IMR-90 (cell line): ENCODE measurements at regions not wholly inside any gene's neighbourhood (a gene's known extent, or its start where the extent isn't known, plus 50 kb on each side); places are given as distances from the start of the nearest gene placed in this dataset.

Source experiments
- ATAC-seq: fragments of 200-7000 bp; cut with Tn5 transposase; 2 replicates; pipeline ENCODE4 v1.9.1; 2020; ENCODE audit warnings: low read depth, mild to moderate bottlenecking, moderate library complexity
- BruUV-seq: library from RNA; stranded (reverse); fragments of 400-500 nt; replicated peaks from 2 replicates; lab custom pipeline; 2021; lab: Mats Ljungman, UMichigan
- CTCF ChIA-PET: fragments of 300-600 bp; formaldehyde crosslinking; extraction: SDS; loops from one replicate; lab custom pipeline; 2021; ENCODE audit warnings: antibody characterized with exemption; lab: Yijun Ruan, JAX
- POLR2A ChIA-PET: fragments of 300-600 bp; sonication (Branson Sonifier 250); formaldehyde crosslinking; loops from one replicate; lab custom pipeline; 2022; ENCODE audit warnings: antibody characterized with exemption; ENCODE audit not compliant: unreplicated experiment; lab: Charles Lee
- DNase-seq: peaks from one replicate; pipeline ENCODE4 v3.0.0; 2013
- H2AFZ ChIP-seq: replicated peaks from 2 replicates; pipeline ENCODE3; 2013; ENCODE audit warnings: low read length, mild to moderate bottlenecking; ENCODE audit not compliant: poor library complexity
- H2AK5ac ChIP-seq: 2 replicates; pipeline ENCODE4 v1.6.1; 2013; ENCODE audit warnings: low read depth, low read length, inconsistent platforms
- H2AK9ac ChIP-seq: replicated peaks from 2 replicates; pipeline ENCODE3; 2013; ENCODE audit warnings: mild to moderate bottlenecking, low read depth, low read length, moderate library complexity; ENCODE audit not compliant: poor library complexity
- H2BK120ac ChIP-seq: 2 replicates; pipeline ENCODE4 v1.6.1; 2013; ENCODE audit warnings: low read depth, low read length, inconsistent platforms
- H2BK15ac ChIP-seq: 3 replicates; pipeline ENCODE4 v1.6.1; 2013; ENCODE audit warnings: low read depth, low read length, inconsistent platforms
- H2BK20ac ChIP-seq: 2 replicates; pipeline ENCODE4 v1.6.1; 2013; ENCODE audit warnings: low read depth, mild to moderate bottlenecking, inconsistent platforms, low read length, moderate library complexity
- H2BK5ac ChIP-seq: 2 replicates; pipeline ENCODE4 v1.6.1; 2013; ENCODE audit warnings: mild to moderate bottlenecking, low read depth, low read length, inconsistent platforms; ENCODE audit not compliant: poor library complexity, severe bottlenecking
- H3K14ac ChIP-seq: replicated peaks from 2 replicates; pipeline ENCODE4 v1.6.1; 2013; ENCODE audit warnings: low read depth, low read length, inconsistent platforms
- H3K18ac ChIP-seq: 2 replicates; pipeline ENCODE4 v1.6.1; 2013; ENCODE audit warnings: low read depth, low read length, control low read depth
- H3K23ac ChIP-seq: 2 replicates; pipeline ENCODE4 v1.6.1; 2013; ENCODE audit warnings: low read depth, low read length, inconsistent platforms
- H3K27ac ChIP-seq: 2 replicates; pipeline ENCODE4 v1.5.1; 2013; ENCODE audit warnings: mild to moderate bottlenecking, control low read depth, low read length; ENCODE audit not compliant: insufficient read depth
- H3K27me3 ChIP-seq: 2 replicates; pipeline ENCODE4 v1.6.1; 2013; ENCODE audit warnings: low read length; ENCODE audit not compliant: control insufficient read depth, insufficient read depth
- H3K36me3 ChIP-seq: 2 replicates; pipeline ENCODE4 v1.6.1; 2013; ENCODE audit warnings: low read length, mixed read lengths; ENCODE audit not compliant: control insufficient read depth, insufficient read depth
- H3K4ac ChIP-seq: 2 replicates; pipeline ENCODE4 v1.6.1; 2013; ENCODE audit warnings: low read depth, low read length, inconsistent platforms
- H3K4me1 ChIP-seq: 2 replicates; pipeline ENCODE4 v1.6.1; 2013; ENCODE audit warnings: low read length, mixed read lengths; ENCODE audit not compliant: control insufficient read depth, insufficient read depth
- H3K4me2 ChIP-seq: 2 replicates; pipeline ENCODE4 v1.6.1; 2013; ENCODE audit warnings: low read depth, mild to moderate bottlenecking, control low read depth, low read length, moderate library complexity
- H3K4me3 ChIP-seq: 2 replicates; pipeline ENCODE4 v1.5.1; 2013; ENCODE audit warnings: low read depth, mild to moderate bottlenecking, control low read depth, low read length, moderate library complexity; ENCODE audit not compliant: insufficient read depth
- H3K56ac ChIP-seq: 2 replicates; pipeline ENCODE4 v1.6.1; 2013; ENCODE audit warnings: low read length, inconsistent platforms; ENCODE audit not compliant: insufficient read depth; ENCODE audit errors: extremely low read depth
- H3K79me1 ChIP-seq, 2 experiments: 2 replicates each; pipeline ENCODE4 v1.6.1; 2013; ENCODE audit warnings: low read length in 2 of 2, inconsistent platforms in 1 of 2, low read depth in 1 of 2
- H3K9ac ChIP-seq: 2 replicates; pipeline ENCODE4 v1.6.1; 2013; ENCODE audit warnings: low read depth, low read length, control low read depth
- H3K9me1 ChIP-seq: 2 replicates; pipeline ENCODE4 v1.6.1; 2013; ENCODE audit warnings: low read length, inconsistent platforms; ENCODE audit not compliant: insufficient read depth
- H3K9me3 ChIP-seq: 2 replicates; pipeline ENCODE4 v1.6.1; 2013; ENCODE audit warnings: low read length; ENCODE audit not compliant: control insufficient read depth, insufficient read depth
- H4K20me1 ChIP-seq: 2 replicates; pipeline ENCODE4 v1.6.1; 2013; ENCODE audit warnings: low read length, inconsistent platforms; ENCODE audit not compliant: insufficient read depth
- H4K5ac ChIP-seq: 2 replicates; pipeline ENCODE4 v1.6.1; 2013; ENCODE audit warnings: mild to moderate bottlenecking, low read depth, low read length, control low read depth
- H4K8ac ChIP-seq, 2 experiments: 2 replicates each; pipeline ENCODE4 v1.6.1; 2013; ENCODE audit warnings: low read depth in 2 of 2, low read length in 2 of 2, control low read depth in 1 of 2, inconsistent platforms in 1 of 2
- H4K91ac ChIP-seq: 2 replicates; pipeline ENCODE4 v1.6.1; 2013; ENCODE audit warnings: low read depth, low read length, inconsistent platforms; ENCODE audit not compliant: insufficient read depth
- BHLHE40 ChIP-seq: fragments of 150-350 bp; IDR thresholded peaks from 2 replicates; pipeline ENCODE4 v1.6.1; 2016; ENCODE audit warnings: mild to moderate bottlenecking, low read depth, low read length
- FOS ChIP-seq: fragments of 150-350 bp; IDR thresholded peaks from 2 replicates; pipeline ENCODE4 v1.6.1; 2016; ENCODE audit warnings: low read depth, low read length
- MAZ ChIP-seq: IDR thresholded peaks from 2 replicates; pipeline ENCODE4 v1.6.1; 2012; ENCODE audit warnings: low read depth, mild to moderate bottlenecking, low read length, improper control_type of control experiment, moderate library complexity, borderline replicate concordance
- NFE2L2 ChIP-seq: fragments of 150-350 bp; IDR thresholded peaks from 2 replicates; pipeline ENCODE4 v1.6.1; 2016; ENCODE audit warnings: low read depth, mild to moderate bottlenecking, low read length
- RFX5 ChIP-seq: IDR thresholded peaks from 2 replicates; pipeline ENCODE4 v1.8.0; 2012; ENCODE audit warnings: low read depth, mild to moderate bottlenecking, low read length, moderate library complexity
- WGBS, 2 experiments: methylation state at CpG; one replicate each; pipeline versions ENCODE4 v1.1.5 to v1.1.7; 2013; ENCODE audit warnings: missing lambda C conversion rate in 2 of 2; ENCODE audit not compliant: insufficient read length in 1 of 2; ENCODE audit errors: extremely low coverage in 2 of 2; 5-methylcytosine and 5-hydroxymethylcytosine counted together
- dilution Hi-C: fragments of 300-500 bp; cut with HindIII; formaldehyde crosslinking; loops from one replicate; pipeline ENCODE4 v1.14.3; 2018; ENCODE audit warnings: low sequenced_read_pairs; ENCODE audit not compliant: unreplicated experiment
- in situ Hi-C: fragments of 300-500 bp; cut with MboI; formaldehyde crosslinking; loops from 3 replicates; pipeline ENCODE4 v1.14.3; 2019; ENCODE audit warnings: low sequenced_read_pairs, inconsistent platforms, mixed read lengths
- intact Hi-C: fragments of 100-400 bp; cut with micrococcal nuclease; formaldehyde crosslinking; loops from 2 replicates; pipeline ENCODE4 v1.10.0; 2022
- TF ChIP-seq, protein P1 (sequence below): conservative IDR thresholded peaks from 2 replicates; pipeline ENCODE4 v1.5.1; 2012; ENCODE audit warnings: mild to moderate bottlenecking, low read depth, low read length, improper control_type of control experiment
- TF ChIP-seq, protein P2 (sequence below): fragments of 150-350 bp; IDR thresholded peaks from 2 replicates; pipeline ENCODE4 v1.6.1; 2017; ENCODE audit warnings: mild to moderate bottlenecking, antibody characterized with exemption, low read length, low read depth

- H3K36me3 ChIP-seq = no peaks in the 10 kb centered on the region
- CTCF ChIA-PET = no interaction called here
- no peak overlapping the region for H4K8ac ChIP-seq
- H2BK120ac ChIP-seq = no peak overlapping the region
- H3K23ac ChIP-seq = no peak overlapping the region
- H2AFZ ChIP-seq = no peak overlapping the region
- in situ Hi-C loops = no loop called here
- H4K91ac ChIP-seq = no peak overlapping the region
- 83% methylated on average over 1 of the region's 3 CpGs; no CpG with 5 or more reads in 1 of the 2 experiments for WGBS, 2 experiments
- no peaks in the 10 kb centered on the region for H3K27me3 ChIP-seq
- TF ChIP-seq FOS = no peak
- no peak for TF ChIP-seq NFE2L2
- TF ChIP-seq RFX5 = no peak
- no peak for TF ChIP-seq BHLHE40
- TF ChIP-seq, protein P1, sequence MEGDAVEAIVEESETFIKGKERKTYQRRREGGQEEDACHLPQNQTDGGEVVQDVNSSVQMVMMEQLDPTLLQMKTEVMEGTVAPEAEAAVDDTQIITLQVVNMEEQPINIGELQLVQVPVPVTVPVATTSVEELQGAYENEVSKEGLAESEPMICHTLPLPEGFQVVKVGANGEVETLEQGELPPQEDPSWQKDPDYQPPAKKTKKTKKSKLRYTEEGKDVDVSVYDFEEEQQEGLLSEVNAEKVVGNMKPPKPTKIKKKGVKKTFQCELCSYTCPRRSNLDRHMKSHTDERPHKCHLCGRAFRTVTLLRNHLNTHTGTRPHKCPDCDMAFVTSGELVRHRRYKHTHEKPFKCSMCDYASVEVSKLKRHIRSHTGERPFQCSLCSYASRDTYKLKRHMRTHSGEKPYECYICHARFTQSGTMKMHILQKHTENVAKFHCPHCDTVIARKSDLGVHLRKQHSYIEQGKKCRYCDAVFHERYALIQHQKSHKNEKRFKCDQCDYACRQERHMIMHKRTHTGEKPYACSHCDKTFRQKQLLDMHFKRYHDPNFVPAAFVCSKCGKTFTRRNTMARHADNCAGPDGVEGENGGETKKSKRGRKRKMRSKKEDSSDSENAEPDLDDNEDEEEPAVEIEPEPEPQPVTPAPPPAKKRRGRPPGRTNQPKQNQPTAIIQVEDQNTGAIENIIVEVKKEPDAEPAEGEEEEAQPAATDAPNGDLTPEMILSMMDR = no peak
- TF ChIP-seq MAZ = no peak
- TF ChIP-seq, protein P2, sequence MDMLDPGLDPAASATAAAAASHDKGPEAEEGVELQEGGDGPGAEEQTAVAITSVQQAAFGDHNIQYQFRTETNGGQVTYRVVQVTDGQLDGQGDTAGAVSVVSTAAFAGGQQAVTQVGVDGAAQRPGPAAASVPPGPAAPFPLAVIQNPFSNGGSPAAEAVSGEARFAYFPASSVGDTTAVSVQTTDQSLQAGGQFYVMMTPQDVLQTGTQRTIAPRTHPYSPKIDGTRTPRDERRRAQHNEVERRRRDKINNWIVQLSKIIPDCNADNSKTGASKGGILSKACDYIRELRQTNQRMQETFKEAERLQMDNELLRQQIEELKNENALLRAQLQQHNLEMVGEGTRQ = no peak
- no peak overlapping the region for H3K4ac ChIP-seq
- H3K4me1 ChIP-seq = peaks cover 14% of the 10 kb centered on the region
- dilution Hi-C loops = no loop called here
- intact Hi-C loops = no loop called here
- no TSS peak for BruUV-seq
- H3K4me2 ChIP-seq = no peak overlapping the region
- POLR2A ChIA-PET = no interaction called here
- H3K27ac ChIP-seq = no peak overlapping the region
- H3K79me1 ChIP-seq = no peaks in the 10 kb centered on the region
- H3K9me1 ChIP-seq = peaks cover 3% of the 10 kb centered on the region
- H2BK20ac ChIP-seq = peak overlapping the region; percentile 21; the same call in 1 of the 2 replicates
- no peak overlapping the region for H2BK15ac ChIP-seq
- H2AK9ac ChIP-seq = no peak overlapping the region
- H3K4me3 ChIP-seq = no peak overlapping the region
- no peak overlapping the region for H3K14ac ChIP-seq
- H2BK5ac ChIP-seq = no peak overlapping the region
- no peak overlapping the region for H3K56ac ChIP-seq
- no peak overlapping the region for H3K9ac ChIP-seq
- no peak overlapping the region for H3K18ac ChIP-seq
- no peak overlapping the region for H2AK5ac ChIP-seq
- ATAC-seq (no peak), DNase-seq (no peak)
- no peak overlapping the region for H4K5ac ChIP-seq
- H4K20me1 ChIP-seq = no peaks in the 10 kb centered on the region
- H3K9me3 ChIP-seq = no peaks in the 10 kb centered on the region
Observed at GRCh38 chr18:22687892-22688680, 245.0 kb upstream of the RBBP8 start.
